HepG2 (cell line): ENCODE measurements at regions not wholly inside any gene's neighbourhood (a gene's known extent, or its start where the extent isn't known, plus 50 kb on each side); places are given as distances from the start of the nearest gene placed in this dataset.

Experiments used
- ATAC-seq: fragments of 200-7000 bp; cut with Tn5 transposase; 3 replicates; pipeline ENCODE4 v1.9.1; 2020; ENCODE audit warnings: mild to moderate bottlenecking, moderate library complexity
- BruUV-seq: library from RNA; stranded (reverse); fragments of 400-500 nt; replicated peaks from 2 replicates; lab custom pipeline; 2021; lab: Mats Ljungman, UMichigan
- CTCF ChIA-PET: fragments of 300-600 bp; formaldehyde crosslinking; extraction: SDS; loops from one replicate; lab custom pipeline; 2021; ENCODE audit warnings: low total read pairs, inconsistent platforms, low intra/inter-chr PET ratio; lab: Yijun Ruan, JAX
- POLR2A ChIA-PET: fragments of 350-600 bp; sonication (Branson Sonifier 250); formaldehyde crosslinking; loops from one replicate; lab custom pipeline; 2020; ENCODE audit warnings: antibody characterized with exemption, inconsistent platforms; lab: Yijun Ruan, JAX
- DNase-seq: peaks from one replicate; pipeline ENCODE4 v3.0.0-alpha.2; 2015; ENCODE audit warnings: low spot score
- FAIRE-seq: peaks from 3 replicates; lab custom pipeline; 2011; peaks lifted over from hg19 to GRCh38; lab: Jason Lieb, UNC
- H2AFZ ChIP-seq: one replicate; pipeline ENCODE4 v1.6.1; 2011; ENCODE audit warnings: low read length, inconsistent platforms
- H3K27ac ChIP-seq: fragments of 300-600 bp; 3 replicates; pipeline ENCODE4 v1.8.0; 2011; ENCODE audit warnings: mixed run types, mild to moderate bottlenecking, mixed read lengths, low read length, inconsistent platforms; ENCODE audit not compliant: insufficient read depth; ENCODE audit errors: extremely low read length
- H3K27me3 ChIP-seq, 2 experiments: fragments of 200-600 bp in 1 of 2; 2 replicates in 1 of 2; 3 replicates in 1 of 2; pipeline versions ENCODE4 v1.6.0 to v1.8.0; 2011; ENCODE audit warnings: low read length in 2 of 2, mild to moderate bottlenecking in 2 of 2, moderate library complexity in 2 of 2, inconsistent platforms in 1 of 2; ENCODE audit not compliant: insufficient read depth in 2 of 2, control insufficient read depth in 1 of 2
- H3K36me3 ChIP-seq, 2 experiments: fragments of 200-600 bp in 1 of 2; replicated peaks in 1 of 2; 2 replicates in 1 of 2; 3 replicates in 1 of 2; pipeline versions ENCODE4 v1.5.1 to v1.8.0; 2011; ENCODE audit warnings: low read length in 2 of 2, inconsistent platforms in 1 of 2; ENCODE audit not compliant: insufficient read depth in 2 of 2, control insufficient read depth in 1 of 2
- H3K4me1 ChIP-seq: 2 replicates; pipeline ENCODE4 v1.5.1; 2012; ENCODE audit warnings: low read length, inconsistent platforms; ENCODE audit not compliant: insufficient read depth
- H3K4me2 ChIP-seq: 2 replicates; pipeline ENCODE4 v1.6.0; 2011; ENCODE audit warnings: low read depth, low read length, inconsistent platforms
- H3K4me3 ChIP-seq, 3 experiments: fragments of 200-600 bp in 1 of 3; sonication (generic), shearing (Covaris generic) in 1 of 3; replicated peaks in 1 of 3; 2 replicates each; pipeline ENCODE4 v1.5.1; 2011 to 2016; ENCODE audit warnings: low read length in 3 of 3, inconsistent platforms in 2 of 3, low read depth in 2 of 3, mild to moderate bottlenecking in 2 of 3, control low read depth in 1 of 3, mixed read lengths in 1 of 3; ENCODE audit not compliant: insufficient read depth in 1 of 3
- H3K79me2 ChIP-seq: one replicate; pipeline ENCODE4 v1.6.1; 2011; ENCODE audit warnings: low read length, inconsistent platforms; ENCODE audit not compliant: insufficient read depth
- H3K9ac ChIP-seq: 2 replicates; pipeline ENCODE4 v1.6.0; 2011; ENCODE audit warnings: mild to moderate bottlenecking, low read depth, low read length, inconsistent platforms; ENCODE audit not compliant: insufficient read depth
- H3K9me3 ChIP-seq: 2 replicates; pipeline ENCODE4 v1.5.1; 2012; ENCODE audit warnings: mild to moderate bottlenecking, low read length
- H4K20me1 ChIP-seq: 2 replicates; pipeline ENCODE4 v1.6.0; 2011; ENCODE audit warnings: inconsistent platforms, mild to moderate bottlenecking, low read length, moderate library complexity; ENCODE audit not compliant: insufficient read depth
- FOXA1 ChIP-seq, 2 experiments: fragments of 450-650 bp in 1 of 2; sonication (generic) in 1 of 2; formaldehyde crosslinking in 1 of 2; IDR thresholded peaks; 2 replicates each; pipeline versions ENCODE4 v1.4.0 to v1.6.1; 2016 to 2020; ENCODE audit warnings: missing genetic modification reagents in 1 of 2
- PRDM15 ChIP-seq: sonication (generic); formaldehyde crosslinking; IDR thresholded peaks from 2 replicates; pipeline ENCODE4 v1.4.0; 2020; ENCODE audit warnings: missing genetic modification reagents
- WGBS: methylation state at CpG from one replicate; pipeline ENCODE4 v1.1.6; 2017; ENCODE audit warnings: low lambda C conversion rate; 5-methylcytosine and 5-hydroxymethylcytosine counted together
- in situ Hi-C: cut with HindIII; loops from 2 replicates; pipeline ENCODE4 v1.10.0; 2017; ENCODE audit warnings: low pct_unique_long_range_greater_than_20kb; ENCODE audit not compliant: extremely low pct_ligation_motif_present
- intact Hi-C: fragments of 100-400 bp; cut with micrococcal nuclease; formaldehyde crosslinking; loops from one replicate; pipeline ENCODE4 v1.10.0; 2022; ENCODE audit not compliant: unreplicated experiment

- Histone ChIP-seq H3K9ac (no peak overlapping the region), H3K27me3 (peaks cover 2 to 8% of the 10 kb centered on the region in 2 experiments; a peak in 2 of 5 replicates), H3K4me1 (no peaks in the 10 kb centered on the region), H3K9me3 (no peaks in the 10 kb centered on the region), H4K20me1 (no peaks in the 10 kb centered on the region), H3K4me2 (no peak overlapping the region), H3K36me3 (no peaks in the 10 kb centered on the region), H3K79me2 (no peaks in the 10 kb centered on the region), H3K4me3 (no peak overlapping the region), H3K27ac (no peak overlapping the region), H2AFZ (no peak overlapping the region)
- TF ChIP-seq PRDM15 (CRISPR knock-in tag), result peak; percentile 50; the same call in 1 of the 2 replicates
- TF ChIP-seq FOXA1 (IDR thresholded peaks at IDR 0.05), result no peak
- TF ChIP-seq FOXA1 (CRISPR knock-in tag; IDR thresholded peaks at IDR 0.05), result no peak
- CTCF ChIA-PET, result no interaction called here
- ATAC-seq, result no peak
- intact Hi-C loops (no loop called here), in situ Hi-C loops (no loop called here)
- DNase-seq, result no peak
- no TSS peak for BruUV-seq
- POLR2A ChIA-PET, result no interaction called here
- no peak for FAIRE-seq
- whole genome bisulfite sequencing, result 0% methylated on average over 3 of the region's 3 CpGs
Observed at GRCh38 chr11:19432370-19433061, 191.8 kb upstream of the E2F8 start.
